ENCODE measurements at regions not wholly inside any gene's neighbourhood (a gene's known extent, or its start where the extent isn't known, plus 50 kb on each side); places are given as distances from the start of the nearest gene placed in this dataset.

GRCh38 chr2:8265476-8266226, 416.2 kb upstream of the ID2 start:
- Histone ChIP-seq H3K9me3 (ENCODE audit: control insufficient read depth, insufficient read depth, low read length) (no peaks in the 10 kb centered on the region), H3K4me1 (ENCODE audit: control insufficient read depth, low read length) (peaks cover 15% of the 10 kb centered on the region), H3K4me3 (ENCODE audit: low read length) (no peak overlapping the region), H3K27ac (ENCODE audit: low read depth, low read length) (no peak overlapping the region), H3K4me2 (ENCODE audit: low read length) (no peak overlapping the region), H3K36me3 (ENCODE audit: control insufficient read depth, low read length) (no peaks in the 10 kb centered on the region), H3K9me2 (replicated peaks; ENCODE audit: control insufficient read depth, low read length) (no peaks in the 10 kb centered on the region), H3K79me2 (ENCODE audit: control insufficient read depth, low read length) (no peaks in the 10 kb centered on the region), H4K20me1 (ENCODE audit: control insufficient read depth, insufficient read depth, low read depth, low read length) (no peaks in the 10 kb centered on the region), H3K27me3 (ENCODE audit: control insufficient read depth, low read length) (no peaks in the 10 kb centered on the region), H3F3A (ENCODE audit: control insufficient read depth, insufficient read depth) (no peaks in the 10 kb centered on the region)
- TF ChIP-seq, protein P1, sequence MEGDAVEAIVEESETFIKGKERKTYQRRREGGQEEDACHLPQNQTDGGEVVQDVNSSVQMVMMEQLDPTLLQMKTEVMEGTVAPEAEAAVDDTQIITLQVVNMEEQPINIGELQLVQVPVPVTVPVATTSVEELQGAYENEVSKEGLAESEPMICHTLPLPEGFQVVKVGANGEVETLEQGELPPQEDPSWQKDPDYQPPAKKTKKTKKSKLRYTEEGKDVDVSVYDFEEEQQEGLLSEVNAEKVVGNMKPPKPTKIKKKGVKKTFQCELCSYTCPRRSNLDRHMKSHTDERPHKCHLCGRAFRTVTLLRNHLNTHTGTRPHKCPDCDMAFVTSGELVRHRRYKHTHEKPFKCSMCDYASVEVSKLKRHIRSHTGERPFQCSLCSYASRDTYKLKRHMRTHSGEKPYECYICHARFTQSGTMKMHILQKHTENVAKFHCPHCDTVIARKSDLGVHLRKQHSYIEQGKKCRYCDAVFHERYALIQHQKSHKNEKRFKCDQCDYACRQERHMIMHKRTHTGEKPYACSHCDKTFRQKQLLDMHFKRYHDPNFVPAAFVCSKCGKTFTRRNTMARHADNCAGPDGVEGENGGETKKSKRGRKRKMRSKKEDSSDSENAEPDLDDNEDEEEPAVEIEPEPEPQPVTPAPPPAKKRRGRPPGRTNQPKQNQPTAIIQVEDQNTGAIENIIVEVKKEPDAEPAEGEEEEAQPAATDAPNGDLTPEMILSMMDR (IDR thresholded peaks at IDR 0.05; ENCODE audit: low read depth, low read length, poor library complexity, severe bottlenecking): no peak
- TF ChIP-seq EZH2phosphoT487 (IDR thresholded peaks at IDR 0.05; ENCODE audit: borderline replicate concordance, low read length): no peak

GRCh38 chr2:8266563-8266962, 415.3 kb upstream of the ID2 start:
- Histone ChIP-seq H3K4me2 (ENCODE audit: low read length) (peak overlapping the region; percentile 40), H3K79me2 (ENCODE audit: control insufficient read depth, low read length) (no peaks in the 10 kb centered on the region), H3K4me1 (ENCODE audit: control insufficient read depth, low read length) (peaks cover 15% of the 10 kb centered on the region), H3K4me3 (ENCODE audit: low read length) (no peak overlapping the region), H3K9me2 (replicated peaks; ENCODE audit: control insufficient read depth, low read length) (no peaks in the 10 kb centered on the region), H3F3A (ENCODE audit: control insufficient read depth, insufficient read depth) (no peaks in the 10 kb centered on the region), H3K36me3 (ENCODE audit: control insufficient read depth, low read length) (no peaks in the 10 kb centered on the region), H3K27me3 (ENCODE audit: control insufficient read depth, low read length) (no peaks in the 10 kb centered on the region), H3K27ac (ENCODE audit: low read depth, low read length) (no peak overlapping the region), H4K20me1 (ENCODE audit: control insufficient read depth, insufficient read depth, low read depth, low read length) (no peaks in the 10 kb centered on the region), H3K9me3 (ENCODE audit: control insufficient read depth, insufficient read depth, low read length) (no peaks in the 10 kb centered on the region)
- TF ChIP-seq, protein P1 (IDR thresholded peaks at IDR 0.05; ENCODE audit: low read depth, low read length, poor library complexity, severe bottlenecking): no peak
- no peak for TF ChIP-seq EZH2phosphoT487 (IDR thresholded peaks at IDR 0.05; ENCODE audit: borderline replicate concordance, low read length)

- no peaks in the 10 kb centered on the region for H3K9me3 ChIP-seq (ENCODE audit: control insufficient read depth, insufficient read depth, low read length)
- H3K27me3 ChIP-seq (ENCODE audit: control insufficient read depth, low read length): no peaks in the 10 kb centered on the region
- H3F3A ChIP-seq (ENCODE audit: control insufficient read depth, insufficient read depth): no peaks in the 10 kb centered on the region
- no peak overlapping the region for H3K27ac ChIP-seq (ENCODE audit: low read depth, low read length)
- peak overlapping the region; percentile 40 for H3K4me2 ChIP-seq (ENCODE audit: low read length)
- no peak overlapping the region for H3K4me3 ChIP-seq (ENCODE audit: low read length)
- H3K79me2 ChIP-seq (ENCODE audit: control insufficient read depth, low read length): no peaks in the 10 kb centered on the region
- no peaks in the 10 kb centered on the region for H4K20me1 ChIP-seq (ENCODE audit: control insufficient read depth, insufficient read depth, low read depth, low read length)
- no peaks in the 10 kb centered on the region for H3K36me3 ChIP-seq (ENCODE audit: control insufficient read depth, low read length)
- TF ChIP-seq, protein P1 (IDR thresholded peaks at IDR 0.05; ENCODE audit: low read depth, low read length, poor library complexity, severe bottlenecking): no peak
- TF ChIP-seq EZH2phosphoT487 (IDR thresholded peaks at IDR 0.05; ENCODE audit: borderline replicate concordance, low read length): no peak
- H3K9me2 ChIP-seq (replicated peaks; ENCODE audit: control insufficient read depth, low read length): no peaks in the 10 kb centered on the region
- H3K4me1 ChIP-seq (ENCODE audit: control insufficient read depth, low read length): peaks cover 15% of the 10 kb centered on the region
These were observed 414.8 kb upstream of the ID2 start for GRCh38 chr2:8267048-8267447.

All from DOHH2 (cell line).